Stimulated activated CD8-positive, alpha-beta memory T cell treated with anti-CD3 and anti-CD28 coated beads, Interleukin-15, amount 100 ng/mL, for 48 hours (primary cell): ENCODE measurements at regions not wholly inside any gene's neighbourhood (a gene's known extent, or its start where the extent isn't known, plus 50 kb on each side); places are given as distances from the start of the nearest gene placed in this dataset.
"Not testable (repeated sequence)": the region's sequence is repeated elsewhere in the genome, so short reads cannot be mapped to it uniquely, and the experiment has no call there.

Experiments
- DNase-seq, 2 donors: peaks; one replicate each; pipeline ENCODE4 v3.0.0-alpha.2; 2020; ENCODE audit warnings: low read depth in 2 of 2

GRCh38 chr13:88424463-88424862, 753.3 kb downstream of the SLITRK5 start:
- no peak for DNase-seq

DNA sequence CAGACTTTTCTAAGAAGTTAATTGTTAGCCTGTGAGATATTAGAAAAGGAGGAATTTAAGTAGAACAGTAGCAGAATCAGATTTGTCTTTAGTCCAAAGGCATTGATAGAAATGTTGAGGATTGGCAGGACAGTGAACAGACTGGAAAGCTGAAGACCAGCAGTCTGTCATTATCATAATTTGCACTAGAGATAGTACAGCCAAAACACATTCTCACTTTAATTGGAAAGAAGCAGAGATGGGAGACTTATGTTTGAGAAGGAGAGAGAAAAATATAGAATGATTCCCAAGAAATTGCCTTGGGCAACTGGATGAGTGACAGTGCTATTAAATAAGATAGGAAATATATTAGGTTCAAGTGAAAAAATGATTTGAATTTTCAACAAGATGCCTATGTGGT, 755.5 kb downstream of the SLITRK5 start:
- no peak for DNase-seq

DNA sequence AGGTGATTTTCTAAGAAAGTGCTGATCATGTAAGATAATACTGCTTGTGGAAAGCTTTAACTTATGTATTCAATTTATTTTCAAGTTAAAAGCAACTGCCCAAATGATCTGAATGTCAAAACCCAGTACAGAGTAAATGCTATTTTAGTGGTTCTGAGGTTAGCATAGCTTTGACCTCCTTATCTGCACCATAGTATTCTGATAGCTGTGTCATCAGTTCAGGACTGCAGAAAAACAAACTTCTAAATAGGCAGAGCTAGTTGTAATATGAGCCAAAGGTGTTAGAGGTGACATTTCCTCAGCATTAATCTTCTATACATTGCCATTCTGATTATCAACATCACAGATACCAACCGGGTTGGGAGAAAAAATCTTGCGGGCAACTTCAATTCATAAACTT, 758.7 kb downstream of the SLITRK5 start:
- DNase-seq: no peak

DNA sequence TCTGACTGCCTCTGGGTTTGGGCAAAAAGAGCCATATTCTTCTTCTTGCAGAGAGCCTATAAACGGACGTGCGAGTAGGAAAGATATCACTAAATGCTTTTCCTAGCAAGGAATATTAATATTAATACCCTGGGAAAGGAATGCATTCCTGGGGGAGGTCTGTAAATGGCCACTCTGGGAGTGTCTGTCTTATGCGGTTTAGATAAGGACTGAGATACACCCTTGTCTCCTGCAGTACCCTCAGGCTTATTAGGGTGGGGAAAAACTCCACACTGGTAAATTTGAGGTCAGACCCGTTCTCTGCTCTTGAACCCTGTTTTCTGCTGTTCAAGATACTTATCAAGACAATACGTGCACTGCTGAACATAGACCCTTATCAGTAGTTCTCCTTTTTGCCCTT, 763.8 kb downstream of the SLITRK5 start:
- no peak for DNase-seq

- DNase-seq: no peak
Measured at GRCh38 chr13:88436974-88437373, 765.8 kb downstream of the SLITRK5 start.

GRCh38 chr13:88450515-88450914, 779.3 kb downstream of the SLITRK5 start:
- DNase-seq: no peak

DNA sequence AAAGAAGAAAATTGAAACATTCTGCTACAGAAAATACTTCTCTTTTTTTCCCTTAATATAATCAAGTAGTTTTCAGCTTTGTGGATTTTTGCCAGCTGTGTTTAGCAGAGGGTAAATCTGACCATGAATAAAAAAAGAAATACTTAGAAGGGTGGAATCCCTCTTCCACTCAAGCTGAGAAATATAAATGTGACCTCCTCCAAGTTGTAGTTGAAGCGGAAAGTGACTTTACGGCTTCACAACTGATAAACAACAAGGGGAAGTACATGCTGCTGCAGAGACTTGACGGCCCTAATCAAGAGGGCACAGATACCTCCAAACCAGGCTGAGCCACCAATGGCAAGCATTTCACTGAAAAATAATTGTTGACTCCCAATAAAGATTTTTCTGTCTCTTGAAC, 785.0 kb downstream of the SLITRK5 start:
- DNase-seq: no peak

DNA sequence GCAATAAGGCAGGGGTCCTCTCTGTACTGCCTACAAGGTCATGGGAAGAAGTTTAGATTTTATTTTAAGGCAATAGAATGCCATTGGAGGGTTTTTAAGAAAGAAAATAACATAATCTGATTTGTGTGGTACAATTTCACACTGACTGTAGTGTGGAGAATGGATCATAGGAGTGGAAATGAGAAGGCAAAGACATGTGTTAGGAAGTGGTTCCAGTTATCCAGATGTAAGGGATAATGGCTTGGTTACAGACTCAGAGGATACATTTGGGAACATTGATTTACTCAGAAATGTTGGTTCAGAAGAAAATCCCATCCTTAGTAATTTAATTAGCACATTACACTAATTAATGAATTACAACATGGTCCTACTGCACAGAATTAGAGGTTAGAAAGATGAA, 788.2 kb downstream of the SLITRK5 start:
- DNase-seq: no peak

GRCh38 chr13:88461272-88462009, 790.3 kb downstream of the SLITRK5 start:
- no peak for DNase-seq

DNA sequence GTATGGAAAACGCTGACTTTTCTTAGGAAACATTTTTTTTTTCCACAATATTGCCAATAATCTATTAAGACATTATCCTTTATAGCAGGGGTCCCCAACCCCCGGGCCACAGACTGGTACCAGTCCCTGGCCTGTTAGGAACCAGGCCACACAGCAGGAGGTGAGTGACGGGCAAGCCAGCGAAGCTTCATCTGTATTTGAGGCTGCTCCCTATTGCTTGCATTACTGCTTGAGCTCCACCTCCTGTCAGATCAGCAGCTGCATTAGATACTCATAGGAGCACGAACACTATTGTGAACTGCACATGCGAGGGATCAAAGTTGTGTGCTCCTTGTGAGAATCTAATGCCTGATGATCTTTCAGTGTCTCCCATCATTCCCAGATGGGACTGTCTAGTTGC, 793.7 kb downstream of the SLITRK5 start:
- no peak for DNase-seq

GRCh38 chr13:88472316-88472715, 801.1 kb downstream of the SLITRK5 start:
- no peak for DNase-seq

DNA sequence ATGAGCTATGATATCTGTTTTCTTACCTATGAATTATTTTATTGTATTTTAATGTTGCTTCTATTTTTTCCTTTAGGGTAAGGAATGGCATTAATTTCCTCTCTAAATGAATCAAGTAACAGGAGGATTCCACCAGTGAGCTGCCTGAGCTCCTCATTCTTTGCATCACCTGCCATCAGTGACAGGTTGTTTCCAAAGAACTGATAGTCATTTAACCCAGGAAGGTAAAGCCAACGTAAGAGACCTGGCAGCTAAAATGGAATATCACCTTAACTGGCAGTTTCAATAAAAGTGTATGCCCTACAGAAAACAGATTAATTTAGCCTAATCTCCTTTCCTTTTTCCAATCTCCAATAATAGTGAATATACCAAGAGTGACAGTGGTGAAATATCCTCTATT, 812.0 kb downstream of the SLITRK5 start:
- DNase-seq: no peak

DNA sequence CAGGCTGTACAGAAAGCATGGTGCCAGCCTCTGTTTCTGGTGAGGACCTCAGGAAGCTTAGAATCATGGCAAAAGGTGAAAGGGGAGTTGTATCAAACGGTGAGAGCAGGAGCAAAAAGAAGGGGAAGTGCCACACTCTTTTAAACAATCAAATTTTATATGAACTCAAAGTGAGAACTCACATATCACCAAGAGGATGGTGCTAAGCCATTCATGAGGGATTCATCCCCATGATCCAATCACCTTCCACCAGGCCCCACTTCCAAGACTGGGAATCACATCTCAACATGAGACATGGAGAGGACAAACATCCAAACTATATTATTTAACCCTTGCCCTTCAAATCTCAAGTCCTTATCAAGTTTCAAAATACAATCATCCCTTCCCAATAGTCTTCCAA, 836.7 kb downstream of the SLITRK5 start:
- no peak for DNase-seq

DNA sequence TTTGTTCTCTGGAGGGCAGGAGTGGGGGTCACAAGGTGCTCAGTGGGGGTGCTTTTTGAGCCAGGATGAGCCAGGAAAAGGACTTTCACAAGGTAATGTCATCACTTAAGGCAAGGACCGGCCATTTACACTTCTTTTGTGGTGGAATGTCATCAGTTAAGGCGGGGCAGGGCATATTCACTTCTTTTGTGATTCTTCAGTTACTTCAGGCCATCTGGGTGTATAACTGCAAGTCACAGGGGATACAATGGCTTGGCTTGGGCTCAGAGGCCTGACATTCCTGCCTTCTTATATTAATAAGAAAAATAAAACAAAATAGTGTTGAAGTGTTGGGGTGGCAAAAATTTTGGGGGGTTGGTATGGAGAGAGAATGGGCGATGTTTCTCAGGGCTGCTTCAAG, 841.8 kb downstream of the SLITRK5 start:
- not testable (repeated sequence) for DNase-seq

DNA sequence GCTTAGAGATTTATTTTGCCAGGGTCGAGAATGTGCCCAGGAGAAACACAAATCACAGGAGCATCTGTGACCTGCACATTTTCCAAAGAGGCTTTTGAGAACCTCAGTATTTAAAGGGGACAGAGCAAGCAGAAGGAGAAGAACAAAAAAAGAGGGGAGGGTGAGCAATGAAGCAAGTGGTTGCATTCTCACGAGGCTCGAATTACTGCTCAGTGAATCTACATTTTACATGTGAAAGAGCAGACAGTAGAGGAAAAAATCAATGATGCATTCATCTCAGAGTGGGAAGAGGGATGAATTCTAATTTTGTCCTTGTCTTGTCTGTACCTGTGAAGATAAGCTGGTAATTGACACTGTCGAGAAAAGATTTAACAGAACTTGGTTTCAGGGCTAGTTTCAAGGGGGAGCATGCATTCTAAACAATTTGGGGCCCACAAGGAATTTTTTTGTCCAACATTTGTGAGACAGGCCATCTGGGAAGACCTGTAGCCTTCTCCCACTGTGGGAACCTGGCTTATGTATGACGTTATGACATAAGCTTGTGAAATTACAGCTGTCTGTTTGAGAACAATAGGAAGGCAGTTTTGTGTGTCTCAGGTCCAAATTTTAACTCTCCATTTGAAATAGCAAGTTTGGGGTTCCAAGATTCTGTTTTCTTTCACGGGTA, 855.1 kb downstream of the SLITRK5 start:
- no peak for DNase-seq

DNA sequence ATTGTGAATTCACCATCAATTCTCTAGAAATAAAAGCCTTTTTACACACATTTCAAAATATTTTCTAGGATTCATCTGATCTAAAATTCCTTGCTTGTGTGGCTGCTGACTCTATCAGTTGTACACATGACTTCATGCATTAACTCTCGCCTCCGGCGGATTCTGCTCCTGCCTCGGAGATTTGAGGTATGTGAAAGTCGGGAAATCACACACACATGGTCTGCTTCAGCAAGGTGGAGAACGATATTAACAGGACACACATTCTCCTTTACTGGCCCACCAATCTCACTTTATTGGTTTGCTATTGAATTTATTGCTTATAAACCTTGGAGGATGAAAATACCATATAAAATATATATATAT, 855.7 kb downstream of the SLITRK5 start:
- DNase-seq: no peak

GRCh38 chr13:88541994-88542393, 870.8 kb downstream of the SLITRK5 start:
- DNase-seq: no peak

DNA sequence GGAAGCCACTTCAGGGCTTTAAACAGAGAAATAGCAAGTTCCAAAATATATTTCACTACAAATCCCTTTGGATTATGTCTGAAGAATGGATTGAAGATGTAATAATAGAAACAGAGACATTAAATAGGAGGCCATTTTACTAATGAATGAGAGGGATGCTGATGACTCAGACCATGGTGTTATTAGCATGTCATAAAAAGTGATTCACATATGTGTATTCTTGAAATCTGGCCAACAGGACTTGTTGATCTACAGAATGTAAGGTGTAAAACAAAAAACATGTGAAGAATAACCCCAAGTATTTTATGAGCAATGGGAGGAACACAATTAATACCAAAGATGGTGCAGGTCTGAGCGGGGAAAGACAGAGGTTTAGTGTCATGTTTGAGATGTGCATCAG, 873.7 kb downstream of the SLITRK5 start:
- no peak for DNase-seq

DNA sequence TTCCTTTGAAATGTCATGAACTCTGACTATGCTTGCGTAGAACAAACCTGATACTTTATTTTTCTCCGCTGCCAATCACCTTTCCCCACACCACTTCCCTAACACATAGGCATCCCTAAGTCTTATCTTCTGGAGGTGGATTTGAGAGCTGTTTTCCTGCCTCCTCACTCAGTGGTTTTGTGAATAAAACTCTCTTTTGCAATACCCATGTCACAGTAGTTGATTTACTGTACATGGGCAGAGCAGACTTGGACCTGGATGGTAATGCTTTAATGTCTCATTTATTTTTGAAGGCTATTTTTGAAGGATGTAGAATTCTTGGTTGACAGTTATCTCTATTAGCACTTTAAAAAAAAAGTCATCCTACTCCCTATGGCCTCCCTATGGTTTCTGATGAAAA, 881.8 kb downstream of the SLITRK5 start:
- no peak for DNase-seq

DNA sequence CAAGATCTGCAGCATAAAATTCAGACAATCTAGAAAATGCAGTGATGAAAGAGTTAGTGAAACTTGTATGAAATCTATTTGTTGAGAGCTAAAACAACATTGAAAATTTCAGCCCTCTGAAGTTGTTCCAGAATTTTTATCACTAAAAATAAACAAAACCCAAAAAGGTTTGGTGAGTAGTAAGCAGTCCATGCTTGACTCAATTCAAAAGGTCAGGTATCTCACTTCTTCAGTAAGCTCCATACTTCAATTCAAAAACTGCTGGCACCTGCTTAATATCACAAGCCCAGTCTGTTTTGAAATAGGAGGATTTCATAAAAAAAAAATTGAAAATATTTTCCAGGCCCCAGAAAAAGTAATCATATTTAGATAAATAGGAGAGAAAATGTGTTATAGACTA, 894.4 kb downstream of the SLITRK5 start:
- DNase-seq: no peak

DNA sequence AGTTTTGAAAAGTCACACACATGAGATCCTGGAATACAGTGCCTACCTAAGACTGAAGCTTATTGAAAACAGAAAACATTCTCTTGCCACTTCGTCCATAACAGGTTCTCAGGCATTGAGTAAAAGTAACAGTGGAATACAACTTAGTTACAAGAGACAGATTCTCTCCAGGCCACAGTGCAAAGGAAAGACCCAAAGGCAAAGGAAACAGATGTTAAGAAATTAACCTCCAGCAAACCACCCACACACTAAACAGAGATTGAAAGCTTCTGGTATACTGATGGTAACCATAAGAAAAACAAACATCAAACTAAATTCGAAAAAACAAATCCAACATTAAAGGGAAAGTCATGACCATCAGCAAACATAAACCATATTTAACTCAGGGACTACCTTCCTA, 914.7 kb downstream of the SLITRK5 start:
- no peak for DNase-seq

DNA sequence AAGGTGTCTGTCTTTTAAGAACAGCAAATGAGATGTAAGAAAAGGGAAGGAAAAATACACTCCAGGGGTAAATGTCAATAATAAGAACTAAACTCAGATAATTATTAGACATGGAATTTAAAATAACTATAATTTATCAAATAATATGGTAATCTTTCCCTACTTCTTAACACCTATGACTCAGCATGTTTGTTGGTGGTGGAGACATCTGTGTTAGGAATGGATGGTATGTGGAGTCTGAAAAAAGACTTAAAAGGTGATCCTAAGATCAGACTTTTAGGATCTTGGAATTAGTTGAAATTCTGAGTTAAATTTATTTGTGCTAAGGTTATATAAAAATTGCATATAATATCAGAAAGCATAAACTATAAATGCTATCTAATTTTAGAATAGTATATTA, 915.1 kb downstream of the SLITRK5 start:
- no peak for DNase-seq

- DNase-seq: no peak
Measured at GRCh38 chr13:88590574-88590973, 919.4 kb downstream of the SLITRK5 start.

DNA sequence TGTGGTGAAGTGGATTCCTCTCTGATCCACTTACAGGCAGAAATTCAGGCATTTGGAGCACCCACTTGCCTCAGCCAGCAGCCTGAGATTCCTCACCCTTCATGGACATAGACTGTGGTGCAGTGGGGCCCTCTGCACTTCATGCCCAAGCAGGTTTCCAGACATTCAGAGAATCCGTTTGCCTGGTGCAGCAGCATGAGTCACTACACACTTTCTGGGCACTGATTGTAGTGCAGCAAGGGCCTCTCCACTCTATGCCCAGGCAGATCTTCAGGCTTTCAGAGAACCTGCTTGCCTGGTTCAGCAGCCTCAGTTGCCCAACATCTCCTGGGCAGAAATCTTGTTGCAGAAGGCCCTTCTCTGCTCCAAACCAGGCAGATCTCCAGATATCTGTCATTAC, 920.9 kb downstream of the SLITRK5 start:
- DNase-seq: no peak
